Adrenal gland (tissue), 5 donors: ENCODE measurements at regions not wholly inside any gene's neighbourhood (a gene's known extent, or its start where the extent isn't known, plus 50 kb on each side); places are given as distances from the start of the nearest gene placed in this dataset.

Experiments used
- CTCF ChIP-seq, 6 experiments: fragments of 450-650 bp in 4 of 6; fragments of 200-600 bp in 2 of 6; sonication (generic) in 1 of 6; IDR thresholded peaks; 1 replicate in 5 of 6; 2 replicates in 1 of 6; pipeline versions ENCODE4 v1.5.1 to v1.8.0; 2016 to 2021; ENCODE audit warnings: antibody characterized with exemption in 6 of 6, mild to moderate bottlenecking in 2 of 6, moderate library complexity in 1 of 6
- POLR2A ChIP-seq, 2 donors: fragments of 450-650 bp; IDR thresholded peaks; one replicate each; pipeline ENCODE4 v1.6.1; 2017; ENCODE audit warnings: antibody characterized with exemption in 2 of 2, mild to moderate bottlenecking in 2 of 2, moderate library complexity in 1 of 2
- donor health status: DM: no; HTN: no; CAD: no.

- TF ChIP-seq CTCF (IDR thresholded peaks at IDR 0.05), result no peak
- no peak for TF ChIP-seq POLR2A (IDR thresholded peaks at IDR 0.05)
These were observed 160.5 kb downstream of the KLF13 start for GRCh38 chr15:31486906-31487695.
